ACC112 (cell line): ENCODE measurements at regions not wholly inside any gene's neighbourhood (a gene's known extent, or its start where the extent isn't known, plus 50 kb on each side); places are given as distances from the start of the nearest gene placed in this dataset.

Experiments
- H2AFZ ChIP-seq: fragments of 200-600 bp; sonication (generic); one replicate; pipeline ENCODE4 v1.6.0; 2017; ENCODE audit warnings: antibody characterized with exemption, low read length; ENCODE audit not compliant: unreplicated experiment
- H3K27ac ChIP-seq: fragments of 200-600 bp; sonication (generic); 2 replicates; pipeline ENCODE4 v1.5.1; 2014; ENCODE audit warnings: low read depth, mild to moderate bottlenecking, antibody characterized with exemption, low read length, moderate library complexity
- H3K27me3 ChIP-seq: fragments of 200-600 bp; sonication (generic); 2 replicates; pipeline ENCODE4 v1.6.1; 2014; ENCODE audit warnings: mild to moderate bottlenecking, antibody characterized with exemption, low read length, moderate library complexity, mixed read lengths; ENCODE audit not compliant: insufficient read depth
- H3K36me3 ChIP-seq: fragments of 200-600 bp; sonication (generic); 2 replicates; pipeline ENCODE4 v1.6.1; 2016; ENCODE audit warnings: mild to moderate bottlenecking, antibody characterized with exemption, low read length, moderate library complexity, mixed read lengths; ENCODE audit not compliant: insufficient read depth
- H3K4me1 ChIP-seq: fragments of 200-600 bp; sonication (generic); one replicate; pipeline ENCODE4 v1.6.1; 2016; ENCODE audit warnings: low read length, mixed read lengths; ENCODE audit not compliant: insufficient read depth, unreplicated experiment, control insufficient read depth
- H3K4me3 ChIP-seq: fragments of 200-600 bp; sonication (generic); 2 replicates; pipeline ENCODE4 v1.5.1; 2014; ENCODE audit warnings: mild to moderate bottlenecking, low read depth, low read length
- H3K79me2 ChIP-seq: fragments of 200-600 bp; sonication (generic); one replicate; pipeline ENCODE4 v1.6.0; 2016; ENCODE audit warnings: low read length; ENCODE audit not compliant: control insufficient read depth, unreplicated experiment, insufficient read depth

DNA sequence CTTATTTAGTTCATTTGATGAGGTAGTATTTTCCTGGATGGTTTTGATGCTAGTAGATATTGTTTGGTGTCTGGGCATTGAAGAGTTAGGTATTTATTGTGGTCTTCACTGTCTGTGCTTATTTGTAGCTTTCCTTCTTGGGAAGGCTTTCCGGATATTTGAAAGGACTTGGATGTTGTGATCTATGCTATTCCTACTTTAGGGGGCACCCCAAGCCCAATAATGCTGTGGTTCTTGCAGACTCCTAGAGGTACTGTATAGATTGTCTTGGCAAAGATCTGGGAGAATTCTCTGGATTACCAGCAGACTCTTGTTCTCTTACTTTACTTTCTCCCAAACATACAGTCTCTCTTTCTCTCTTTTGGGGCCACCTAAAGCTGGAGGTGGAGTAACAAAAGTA, 315.7 kb downstream of the MAT2B start:
- H3K4me3 ChIP-seq: no peak overlapping the region
- H3K27me3 ChIP-seq: no peaks in the 10 kb centered on the region
- no peaks in the 10 kb centered on the region for H3K79me2 ChIP-seq
- H2AFZ ChIP-seq: no peak overlapping the region
- H3K4me1 ChIP-seq: no peaks in the 10 kb centered on the region
- H3K36me3 ChIP-seq: no peaks in the 10 kb centered on the region
- H3K27ac ChIP-seq: no peak overlapping the region

DNA sequence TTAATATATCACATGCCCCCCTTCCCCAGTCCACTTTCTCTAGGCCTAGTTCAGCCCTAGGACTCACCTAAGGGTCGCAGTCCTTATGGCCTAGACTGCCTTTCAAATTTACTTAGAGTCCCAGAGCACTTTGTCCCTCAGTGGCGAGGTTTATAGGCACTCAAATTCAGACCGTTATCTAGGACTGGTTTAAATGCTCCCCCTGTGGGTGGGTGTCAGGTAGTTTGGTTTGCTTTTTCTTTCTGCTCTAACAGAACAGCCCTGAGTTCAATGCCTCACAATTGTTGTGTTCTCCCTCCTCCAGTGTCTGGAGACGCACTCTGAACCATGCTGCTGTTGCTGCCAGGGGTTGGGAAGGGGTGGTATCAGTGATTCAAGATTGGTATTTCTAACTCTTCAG, 317.1 kb downstream of the MAT2B start:
- no peaks in the 10 kb centered on the region for H3K4me1 ChIP-seq
- no peaks in the 10 kb centered on the region for H3K27me3 ChIP-seq
- no peak overlapping the region for H2AFZ ChIP-seq
- H3K27ac ChIP-seq: no peak overlapping the region
- no peaks in the 10 kb centered on the region for H3K79me2 ChIP-seq
- H3K36me3 ChIP-seq: no peaks in the 10 kb centered on the region
- no peak overlapping the region for H3K4me3 ChIP-seq

DNA sequence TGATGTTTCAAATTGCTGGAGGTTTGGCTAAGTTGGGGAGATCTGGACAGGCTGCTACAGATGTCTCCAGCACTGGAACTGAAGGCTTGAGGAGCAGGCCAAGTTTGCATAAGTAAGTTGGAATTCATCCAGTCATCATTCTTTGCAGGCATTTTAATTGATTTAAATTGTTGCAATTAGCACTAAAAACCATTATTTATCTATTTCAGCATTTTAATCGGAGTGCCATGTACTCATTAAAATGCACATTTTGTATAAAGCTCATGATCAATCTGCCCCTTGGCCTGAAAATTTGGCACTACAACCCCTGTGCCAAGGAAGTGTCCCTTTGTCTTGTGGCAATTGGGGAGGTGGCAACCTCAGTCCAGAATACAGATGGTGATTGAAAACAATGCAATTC, 320.2 kb downstream of the MAT2B start:
- H2AFZ ChIP-seq: no peak overlapping the region
- no peak overlapping the region for H3K27ac ChIP-seq
- no peaks in the 10 kb centered on the region for H3K36me3 ChIP-seq
- no peaks in the 10 kb centered on the region for H3K4me1 ChIP-seq
- no peak overlapping the region for H3K4me3 ChIP-seq
- no peaks in the 10 kb centered on the region for H3K79me2 ChIP-seq
- H3K27me3 ChIP-seq: no peaks in the 10 kb centered on the region

DNA sequence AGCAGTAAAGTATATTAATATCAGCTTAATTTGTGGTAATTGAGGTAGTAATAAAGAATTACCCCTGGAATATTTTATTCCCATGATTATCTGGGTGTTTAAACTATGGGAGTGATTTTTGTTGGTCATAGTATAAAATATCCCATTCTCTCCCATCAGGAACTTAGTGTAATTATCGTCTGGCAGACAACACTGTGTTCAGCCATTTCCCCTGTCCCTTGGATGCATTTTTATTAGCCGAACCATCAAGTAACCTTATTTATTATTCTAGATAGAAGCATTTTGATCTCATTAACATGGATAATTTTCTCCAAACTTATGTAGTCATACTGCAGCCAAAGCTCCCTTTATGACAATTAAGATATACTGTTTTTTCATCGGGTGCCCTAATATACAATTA, 320.8 kb downstream of the MAT2B start:
- Histone ChIP-seq H3K4me1 (no peaks in the 10 kb centered on the region), H3K4me3 (no peak overlapping the region), H3K27me3 (no peaks in the 10 kb centered on the region), H3K36me3 (no peaks in the 10 kb centered on the region), H3K27ac (no peak overlapping the region), H3K79me2 (no peaks in the 10 kb centered on the region), H2AFZ (no peak overlapping the region)

DNA sequence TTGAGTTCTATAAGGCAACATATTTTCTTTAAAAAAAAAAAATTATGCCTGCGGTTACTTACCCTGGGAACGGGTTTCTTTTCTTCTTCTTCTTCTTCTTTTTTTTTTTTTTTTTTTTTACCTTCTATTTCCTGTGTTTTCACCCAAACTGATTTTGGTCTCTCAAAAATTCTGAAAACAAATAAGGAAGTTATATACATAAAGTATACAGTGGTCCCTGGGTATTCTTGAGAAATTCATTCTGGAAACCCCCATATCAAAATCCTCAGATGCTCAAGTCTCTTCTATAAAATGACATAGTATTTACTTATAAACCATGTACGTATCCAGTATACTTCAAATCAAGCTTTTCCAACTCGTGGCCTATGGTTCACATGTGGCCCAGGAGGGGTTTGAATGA, 326.7 kb downstream of the MAT2B start:
- H3K27ac ChIP-seq: no peak overlapping the region
- H2AFZ ChIP-seq: no peak overlapping the region
- no peak overlapping the region for H3K4me3 ChIP-seq
- no peaks in the 10 kb centered on the region for H3K4me1 ChIP-seq
- no peaks in the 10 kb centered on the region for H3K27me3 ChIP-seq
- no peaks in the 10 kb centered on the region for H3K36me3 ChIP-seq
- no peaks in the 10 kb centered on the region for H3K79me2 ChIP-seq

DNA sequence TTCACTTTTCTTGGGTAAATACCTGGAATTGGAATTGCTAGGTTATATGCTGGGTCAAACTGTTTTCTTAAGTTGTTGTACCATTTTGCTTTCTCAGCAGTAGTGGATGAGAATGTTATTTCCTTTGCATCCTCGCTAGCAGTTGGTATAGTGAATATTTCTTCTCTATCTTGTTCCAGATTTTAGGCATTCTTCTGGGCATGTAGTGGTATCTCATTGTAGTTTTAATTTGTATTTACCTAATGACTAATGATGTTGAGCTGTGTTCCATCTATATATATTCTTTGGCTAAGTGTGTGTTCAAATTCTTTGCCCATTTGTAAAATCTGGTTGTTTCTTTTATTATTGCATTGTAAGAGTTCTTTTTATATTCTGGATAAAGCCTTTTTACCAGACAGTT, 333.3 kb downstream of the MAT2B start:
- H3K27ac ChIP-seq: peak overlapping the region; percentile 4; the same call in 1 of the 2 replicates
- H2AFZ ChIP-seq: no peak overlapping the region
- H3K36me3 ChIP-seq: no peaks in the 10 kb centered on the region
- no peaks in the 10 kb centered on the region for H3K79me2 ChIP-seq
- H3K27me3 ChIP-seq: no peaks in the 10 kb centered on the region
- no peak overlapping the region for H3K4me3 ChIP-seq
- H3K4me1 ChIP-seq: peaks cover 6% of the 10 kb centered on the region

DNA sequence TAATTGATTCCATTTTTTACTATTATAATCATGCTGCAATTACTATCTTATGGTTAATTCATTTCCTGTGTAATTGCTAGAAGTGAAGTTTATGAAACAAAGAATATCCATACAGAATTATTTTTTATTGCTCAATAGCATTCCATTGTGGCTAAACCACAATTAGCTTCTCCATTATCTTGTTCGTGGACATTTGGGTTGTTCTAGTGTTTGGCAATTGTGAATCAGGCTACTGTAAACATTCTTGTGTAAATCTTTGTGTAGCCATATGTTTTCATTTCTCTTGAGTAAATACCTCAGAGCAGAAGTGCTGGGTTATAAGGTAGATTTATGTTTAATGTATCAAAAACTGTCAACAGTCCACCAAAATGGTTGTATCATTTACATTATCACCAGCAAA, 341.1 kb downstream of the MAT2B start:
- no peak overlapping the region for H3K4me3 ChIP-seq
- H3K27ac ChIP-seq: no peak overlapping the region
- no peak overlapping the region for H2AFZ ChIP-seq
- no peaks in the 10 kb centered on the region for H3K36me3 ChIP-seq
- H3K79me2 ChIP-seq: no peaks in the 10 kb centered on the region
- H3K27me3 ChIP-seq: no peaks in the 10 kb centered on the region
- H3K4me1 ChIP-seq: peaks cover 4% of the 10 kb centered on the region

DNA sequence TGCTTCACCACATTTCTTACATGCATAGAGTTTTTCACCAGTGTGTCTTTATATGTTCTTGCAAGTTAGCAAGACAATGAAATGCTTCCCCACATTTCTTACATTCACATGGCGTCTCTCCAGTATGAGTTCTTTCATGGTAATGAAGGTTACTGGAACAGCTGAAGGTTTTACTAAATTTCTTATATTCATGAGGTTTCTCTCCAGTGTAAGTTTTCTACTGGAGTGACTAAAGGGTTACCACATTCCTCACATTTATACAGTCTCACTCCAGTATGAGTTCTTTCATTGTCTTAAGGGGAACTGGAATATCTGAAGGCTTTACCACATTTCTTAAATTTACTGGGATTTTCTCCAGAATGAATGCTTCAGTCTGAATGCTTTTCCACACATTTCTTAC, 350.3 kb downstream of the MAT2B start:
- Histone ChIP-seq H3K4me1 (no peaks in the 10 kb centered on the region), H2AFZ (no peak overlapping the region), H3K36me3 (0 out of 2 replicates have a peak, but pooled peaks cover 8% of the 10 kb centered on the region), H3K27ac (no peak overlapping the region), H3K4me3 (no peak overlapping the region), H3K27me3 (no peaks in the 10 kb centered on the region), H3K79me2 (no peaks in the 10 kb centered on the region)

DNA sequence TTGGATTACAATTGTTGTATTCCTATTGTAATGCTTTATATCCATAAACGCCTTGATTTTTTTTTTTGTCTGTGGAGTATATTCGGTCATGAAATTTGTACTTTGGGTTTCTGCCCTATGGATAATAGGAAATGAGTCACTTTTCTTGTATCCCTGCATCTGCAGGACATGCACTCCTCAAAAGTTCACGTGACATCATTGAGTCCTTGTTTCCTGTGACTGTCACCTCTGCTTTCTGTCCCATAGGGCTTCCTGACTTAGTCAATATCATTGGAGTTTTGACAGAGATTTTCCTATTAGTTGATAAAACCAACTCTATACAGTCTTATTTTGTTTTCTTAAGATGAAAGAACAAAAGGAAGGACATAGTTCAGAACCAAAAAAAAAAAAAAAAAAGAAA, 356.3 kb downstream of the MAT2B start:
- Histone ChIP-seq H3K27me3 (no peaks in the 10 kb centered on the region), H2AFZ (peak overlapping the region; percentile 39), H3K27ac (peak overlapping the region; percentile 46), H3K36me3 (0 out of 2 replicates have a peak, but pooled peaks cover 8% of the 10 kb centered on the region), H3K4me1 (peaks cover 26% of the 10 kb centered on the region), H3K79me2 (no peaks in the 10 kb centered on the region), H3K4me3 (no peak overlapping the region)

DNA sequence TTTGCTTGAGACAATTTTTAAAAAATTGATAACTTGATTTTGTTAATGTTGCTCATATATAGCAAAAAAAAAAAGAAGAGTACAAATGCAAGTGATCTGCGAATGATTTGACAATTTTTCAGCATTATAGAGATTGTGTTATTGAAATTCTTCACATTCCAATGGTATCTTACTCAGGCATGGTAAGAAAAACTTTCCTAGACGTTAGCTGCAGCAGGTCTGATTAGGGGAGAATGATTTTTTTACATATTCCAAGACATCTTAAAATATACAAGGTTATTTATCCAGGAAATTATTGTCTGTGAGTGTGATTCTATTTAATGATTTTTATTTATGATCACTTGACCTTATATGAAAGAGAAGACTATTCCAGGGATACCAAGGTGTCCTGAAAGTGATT, 361.9 kb downstream of the MAT2B start:
- Histone ChIP-seq H2AFZ (peak overlapping the region; percentile 26), H3K4me3 (peak overlapping the region; percentile 2; the same call in 1 of the 2 replicates), H3K4me1 (peaks cover 27% of the 10 kb centered on the region), H3K27ac (peak overlapping the region; percentile 60), H3K36me3 (no peaks in the 10 kb centered on the region), H3K27me3 (no peaks in the 10 kb centered on the region), H3K79me2 (no peaks in the 10 kb centered on the region)

DNA sequence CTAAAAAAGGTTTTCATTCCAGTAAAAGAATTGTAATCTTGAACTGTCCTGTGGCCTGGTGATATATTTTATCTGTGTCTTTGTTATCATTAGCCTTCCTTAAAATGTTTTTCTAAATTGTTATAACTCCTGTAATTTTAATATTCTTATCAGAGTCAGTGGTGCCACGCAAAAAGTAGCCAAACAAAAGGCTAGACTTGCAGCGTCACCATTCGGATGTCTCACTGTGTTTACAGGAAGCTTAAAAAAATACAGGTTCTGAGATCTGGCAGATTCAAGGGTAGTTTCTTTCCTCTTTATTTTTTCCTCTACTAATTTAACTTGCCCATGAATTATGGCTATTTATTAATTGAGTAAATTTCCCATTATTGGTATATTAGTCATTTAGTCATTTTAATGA, 362.3 kb downstream of the MAT2B start:
- Histone ChIP-seq H3K4me1 (peaks cover 25% of the 10 kb centered on the region), H3K79me2 (no peaks in the 10 kb centered on the region), H2AFZ (peak overlapping the region; percentile 26), H3K27ac (peak overlapping the region; percentile 60), H3K4me3 (0 out of 2 replicates have a peak overlapping the region, but pooled peaks have one; percentile 2), H3K27me3 (no peaks in the 10 kb centered on the region), H3K36me3 (no peaks in the 10 kb centered on the region)
